ENCODE measurements at regions not wholly inside any gene's neighbourhood (a gene's known extent, or its start where the extent isn't known, plus 50 kb on each side); places are given as distances from the start of the nearest gene placed in this dataset.
"Not testable (repeated sequence)": the region's sequence is repeated elsewhere in the genome, so short reads cannot be mapped to it uniquely, and the experiment has no call there.

DNA sequence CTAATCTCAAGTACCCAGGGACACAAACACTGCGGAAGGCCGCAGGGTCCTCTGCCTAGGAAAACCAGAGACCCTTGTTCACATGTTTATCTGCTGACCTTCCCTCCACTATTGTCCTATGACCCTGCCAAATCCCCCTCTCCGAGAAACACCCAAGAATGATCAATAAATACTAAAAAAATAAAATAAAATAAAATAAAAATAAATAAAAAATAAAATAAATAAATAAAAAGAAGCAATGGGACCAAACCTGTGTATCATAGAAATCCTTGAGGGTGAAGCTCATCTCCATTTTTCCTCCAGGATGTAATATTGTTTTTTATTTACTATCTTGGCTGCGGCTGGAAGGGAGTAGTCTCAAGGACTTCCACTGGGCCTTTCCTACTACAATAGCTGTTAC, 82.0 kb upstream of the CMKLR1 start:
- ATAC-seq (ENCODE audit: low read depth in 2 of 2); H3K4me1 Mint-ChIP-seq: not testable (repeated sequence)

GRCh38 chr12:108420421-108420820, 81.3 kb upstream of the CMKLR1 start:
- not testable (repeated sequence) for H3K9me3 ChIP-seq (ENCODE audit: control insufficient read depth in 2 of 2, low read length in 2 of 2); H3K27ac Mint-ChIP-seq; H3K4me3 Mint-ChIP-seq; H3K27me3 ChIP-seq (ENCODE audit: control insufficient read depth, insufficient read depth, low read length); H3K27me3 Mint-ChIP-seq; H3K4me3 ChIP-seq (ENCODE audit: low read depth, low read length); DNase-seq; H3K27ac ChIP-seq (ENCODE audit: insufficient read depth, low read length, poor library complexity, severe bottlenecking); H3K36me3 Mint-ChIP-seq; H3K36me3 ChIP-seq (ENCODE audit: control insufficient read depth, insufficient read depth, low read length); ATAC-seq (ENCODE audit: low read depth in 2 of 2); H3K4me1 ChIP-seq (ENCODE audit: control insufficient read depth, insufficient read depth, low read length, poor library complexity, severe bottlenecking); H3K4me1 Mint-ChIP-seq
- H3K9me3 Mint-ChIP-seq, result peaks cover 0 to 13% (median 3%) of the 10 kb centered on the region in 7 donors

More for the DNA sequence above, 82.0 kb upstream of the CMKLR1 start:
- DNase-seq; H3K36me3 Mint-ChIP-seq; H3K4me1 ChIP-seq (ENCODE audit: control insufficient read depth, insufficient read depth, low read length, poor library complexity, severe bottlenecking); H3K9me3 ChIP-seq (ENCODE audit: control insufficient read depth in 2 of 2, low read length in 2 of 2); H3K27me3 ChIP-seq (ENCODE audit: control insufficient read depth, insufficient read depth, low read length); H3K4me3 Mint-ChIP-seq; H3K27me3 Mint-ChIP-seq; H3K4me3 ChIP-seq (ENCODE audit: low read depth, low read length); H3K36me3 ChIP-seq (ENCODE audit: control insufficient read depth, insufficient read depth, low read length); H3K27ac Mint-ChIP-seq; H3K27ac ChIP-seq (ENCODE audit: insufficient read depth, low read length, poor library complexity, severe bottlenecking): not testable (repeated sequence)
- peaks cover 0 to 12% (median 3%) of the 10 kb centered on the region in 7 donors for H3K9me3 Mint-ChIP-seq

DNA sequence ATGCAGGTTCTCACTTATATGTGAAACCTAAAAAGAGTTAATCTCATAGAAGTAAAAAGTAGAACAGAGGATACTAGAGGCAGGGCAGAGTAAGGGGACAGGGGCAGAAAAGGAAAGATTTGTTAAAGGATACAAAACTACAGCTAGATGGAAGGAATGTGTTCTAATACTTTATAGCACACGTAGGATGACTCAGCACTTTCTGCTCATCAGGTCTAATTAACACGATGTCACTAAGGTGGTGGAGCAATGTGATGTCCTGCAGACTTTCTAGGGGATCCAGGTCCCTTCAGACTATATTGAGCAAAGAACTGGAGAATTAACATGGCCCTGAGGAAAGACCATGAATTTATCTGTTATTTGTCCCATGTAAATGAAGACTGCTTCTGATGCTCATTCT, 80.8 kb upstream of the CMKLR1 start:
- no peak for DNase-seq
- no peak overlapping the region for H3K27ac Mint-ChIP-seq

GRCh38 chr12:108418164-108418890, 79.2 kb upstream of the CMKLR1 start:
- Histone ChIP-seq H3K4me3 (ENCODE audit: low read depth, low read length) (no peak overlapping the region), H3K4me1 (ENCODE audit: control insufficient read depth, insufficient read depth, low read length, poor library complexity, severe bottlenecking) (no peaks in the 10 kb centered on the region), H3K27ac (ENCODE audit: insufficient read depth, low read length, poor library complexity, severe bottlenecking) (no peak overlapping the region), H3K27me3 (ENCODE audit: control insufficient read depth, insufficient read depth, low read length) (no peaks in the 10 kb centered on the region), H3K9me3 (ENCODE audit: control insufficient read depth in 2 of 2, low read length in 2 of 2) (no peaks in the 10 kb centered on the region), H3K36me3 (ENCODE audit: control insufficient read depth, insufficient read depth, low read length) (no peaks in the 10 kb centered on the region)
- no peak for ATAC-seq (ENCODE audit: low read depth in 2 of 2)
- Mint-ChIP-seq H3K27me3 (peaks cover 6% of the 10 kb centered on the region), H3K27ac (no peak overlapping the region), H3K4me3 (no peak overlapping the region), H3K4me1 (no peaks in the 10 kb centered on the region), H3K9me3 (peaks cover 0 to 13% (median 3%) of the 10 kb centered on the region in 7 donors), H3K36me3 (no peaks in the 10 kb centered on the region)
- no peak for DNase-seq

More for the DNA sequence above, 80.8 kb upstream of the CMKLR1 start:
- no peaks in the 10 kb centered on the region for H3K36me3 Mint-ChIP-seq
- peaks cover 0 to 13% (median 3%) of the 10 kb centered on the region in 7 donors for H3K9me3 Mint-ChIP-seq
- Histone ChIP-seq H3K36me3 (ENCODE audit: control insufficient read depth, insufficient read depth, low read length) (no peaks in the 10 kb centered on the region), H3K4me3 (ENCODE audit: low read depth, low read length) (no peak overlapping the region), H3K4me1 (ENCODE audit: control insufficient read depth, insufficient read depth, low read length, poor library complexity, severe bottlenecking) (no peaks in the 10 kb centered on the region), H3K27ac (ENCODE audit: insufficient read depth, low read length, poor library complexity, severe bottlenecking) (no peak overlapping the region), H3K9me3 (ENCODE audit: control insufficient read depth in 2 of 2, low read length in 2 of 2) (no peaks in the 10 kb centered on the region), H3K27me3 (ENCODE audit: control insufficient read depth, insufficient read depth, low read length) (peaks cover 5% of the 10 kb centered on the region)
- no peak for ATAC-seq (ENCODE audit: low read depth in 2 of 2)
- peaks cover 10% of the 10 kb centered on the region for H3K27me3 Mint-ChIP-seq
- H3K4me3 Mint-ChIP-seq, result no peak overlapping the region
- no peaks in the 10 kb centered on the region for H3K4me1 Mint-ChIP-seq

DNA sequence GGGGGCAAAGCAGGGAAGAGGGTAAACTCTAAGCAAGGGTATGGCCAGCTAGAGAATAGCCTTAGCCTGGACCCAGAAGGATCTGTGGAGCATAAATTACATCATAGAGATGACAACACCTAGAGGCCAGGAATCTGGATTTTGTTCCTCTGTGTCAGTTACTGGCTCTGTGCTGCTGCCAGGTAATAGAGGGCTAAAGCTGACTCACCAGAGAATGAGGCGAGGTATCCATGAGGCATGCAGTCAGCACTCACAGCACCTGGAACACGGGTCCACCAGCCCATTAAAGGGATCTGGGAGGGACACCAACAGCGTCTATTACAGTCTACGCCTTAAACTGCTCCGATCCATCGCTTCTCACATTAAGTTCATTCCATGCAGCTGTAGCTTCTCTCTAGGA, 74.9 kb upstream of the CMKLR1 start:
- DNase-seq (no peak), ATAC-seq (ENCODE audit: low read depth in 2 of 2) (no peak)
- no peaks in the 10 kb centered on the region for H3K27me3 ChIP-seq (ENCODE audit: control insufficient read depth, insufficient read depth, low read length)
- no peaks in the 10 kb centered on the region for H3K4me1 ChIP-seq (ENCODE audit: control insufficient read depth, insufficient read depth, low read length, poor library complexity, severe bottlenecking)
- Mint-ChIP-seq H3K27me3 (no peaks in the 10 kb centered on the region), H3K36me3 (no peaks in the 10 kb centered on the region), H3K4me3 (no peak overlapping the region), H3K27ac (no peak overlapping the region), H3K9me3 (peaks cover 0 to 9% (median 3%) of the 10 kb centered on the region in 7 donors), H3K4me1 (no peaks in the 10 kb centered on the region)
- H3K4me3 ChIP-seq (ENCODE audit: low read depth, low read length), result no peak overlapping the region
- H3K36me3 ChIP-seq (ENCODE audit: control insufficient read depth, insufficient read depth, low read length), result no peaks in the 10 kb centered on the region
- no peaks in the 10 kb centered on the region for H3K9me3 ChIP-seq (ENCODE audit: control insufficient read depth in 2 of 2, low read length in 2 of 2)
- H3K27ac ChIP-seq (ENCODE audit: insufficient read depth, low read length, poor library complexity, severe bottlenecking), result no peak overlapping the region

- H3K4me3 Mint-ChIP-seq, result no peak overlapping the region
- peaks cover 15% of the 10 kb centered on the region for H3K27me3 Mint-ChIP-seq
- H3K9me3 ChIP-seq (ENCODE audit: control insufficient read depth in 2 of 2, low read length in 2 of 2), result peaks cover 0 to 10% of the 10 kb centered on the region in 2 experiments
- H3K36me3 ChIP-seq (ENCODE audit: control insufficient read depth, insufficient read depth, low read length), result no peaks in the 10 kb centered on the region
- no peaks in the 10 kb centered on the region for H3K4me1 Mint-ChIP-seq
- H3K27ac Mint-ChIP-seq, result no peak overlapping the region
- DNase-seq (no peak), ATAC-seq (ENCODE audit: low read depth in 2 of 2) (no peak)
- no peaks in the 10 kb centered on the region for H3K27me3 ChIP-seq (ENCODE audit: control insufficient read depth, insufficient read depth, low read length)
- no peaks in the 10 kb centered on the region for H3K36me3 Mint-ChIP-seq
- no peak overlapping the region for H3K4me3 ChIP-seq (ENCODE audit: low read depth, low read length)
- no peaks in the 10 kb centered on the region for H3K4me1 ChIP-seq (ENCODE audit: control insufficient read depth, insufficient read depth, low read length, poor library complexity, severe bottlenecking)
- H3K27ac ChIP-seq (ENCODE audit: insufficient read depth, low read length, poor library complexity, severe bottlenecking), result no peak overlapping the region
- H3K9me3 Mint-ChIP-seq, result peaks cover 0 to 13% (median 3%) of the 10 kb centered on the region in 7 donors
These were observed 71.6 kb upstream of the CMKLR1 start for GRCh38 chr12:108410689-108411088.

DNA sequence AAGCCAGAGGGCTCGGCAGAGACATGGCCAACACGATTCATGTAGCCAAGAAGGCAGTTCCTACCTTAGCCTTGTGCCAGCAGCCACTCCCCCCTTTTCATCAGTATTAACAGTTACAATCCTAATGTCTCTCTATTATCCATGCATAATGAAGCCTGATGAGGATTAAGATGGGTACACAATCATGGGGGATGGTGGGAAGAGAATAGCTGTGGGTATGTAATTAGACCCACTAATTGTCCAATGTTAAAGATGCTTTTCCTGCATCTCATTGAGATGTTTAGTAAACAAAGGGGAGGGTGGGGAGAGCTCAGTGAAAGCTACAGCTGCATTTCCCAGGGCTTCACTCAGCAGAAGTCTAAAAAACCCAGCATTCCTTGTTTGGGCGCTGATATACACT, 70.4 kb upstream of the CMKLR1 start:
- Histone ChIP-seq H3K27ac (ENCODE audit: insufficient read depth, low read length, poor library complexity, severe bottlenecking) (no peak overlapping the region), H3K9me3 (ENCODE audit: control insufficient read depth in 2 of 2, low read length in 2 of 2) (peaks cover 0 to 10% of the 10 kb centered on the region in 2 experiments), H3K36me3 (ENCODE audit: control insufficient read depth, insufficient read depth, low read length) (no peaks in the 10 kb centered on the region), H3K4me1 (ENCODE audit: control insufficient read depth, insufficient read depth, low read length, poor library complexity, severe bottlenecking) (no peaks in the 10 kb centered on the region), H3K27me3 (ENCODE audit: control insufficient read depth, insufficient read depth, low read length) (no peaks in the 10 kb centered on the region), H3K4me3 (ENCODE audit: low read depth, low read length) (no peak overlapping the region)
- peaks cover 21% of the 10 kb centered on the region for H3K27me3 Mint-ChIP-seq
- no peak for ATAC-seq (ENCODE audit: low read depth in 2 of 2)
- H3K27ac Mint-ChIP-seq, result no peak overlapping the region
- H3K36me3 Mint-ChIP-seq, result no peaks in the 10 kb centered on the region
- H3K9me3 Mint-ChIP-seq, result peaks cover 0 to 14% (median 3%) of the 10 kb centered on the region in 7 donors
- H3K4me3 Mint-ChIP-seq, result no peak overlapping the region
- H3K4me1 Mint-ChIP-seq, result no peaks in the 10 kb centered on the region
- no peak for DNase-seq

GRCh38 chr12:108403952-108404351, 64.8 kb upstream of the CMKLR1 start:
- Histone ChIP-seq H3K4me3 (ENCODE audit: low read depth, low read length) (no peak overlapping the region), H3K36me3 (ENCODE audit: control insufficient read depth, insufficient read depth, low read length) (no peaks in the 10 kb centered on the region), H3K9me3 (ENCODE audit: control insufficient read depth in 2 of 2, low read length in 2 of 2) (peaks cover 0 to 10% of the 10 kb centered on the region in 2 experiments), H3K27me3 (ENCODE audit: control insufficient read depth, insufficient read depth, low read length) (peaks cover 9% of the 10 kb centered on the region), H3K27ac (ENCODE audit: insufficient read depth, low read length, poor library complexity, severe bottlenecking) (no peak overlapping the region), H3K4me1 (ENCODE audit: control insufficient read depth, insufficient read depth, low read length, poor library complexity, severe bottlenecking) (no peaks in the 10 kb centered on the region)
- Mint-ChIP-seq H3K36me3 (no peaks in the 10 kb centered on the region), H3K9me3 (peaks cover 0 to 15% (median 5%) of the 10 kb centered on the region in 7 donors), H3K4me1 (no peaks in the 10 kb centered on the region), H3K27ac (no peak overlapping the region), H3K27me3 (peaks cover 24% of the 10 kb centered on the region), H3K4me3 (no peak overlapping the region)
- ATAC-seq (ENCODE audit: low read depth in 2 of 2), result no peak
- DNase-seq, result no peak
